ENCODE measurements at regions not wholly inside any gene's neighbourhood (a gene's known extent, or its start where the extent isn't known, plus 50 kb on each side); places are given as distances from the start of the nearest gene placed in this dataset.

DNA sequence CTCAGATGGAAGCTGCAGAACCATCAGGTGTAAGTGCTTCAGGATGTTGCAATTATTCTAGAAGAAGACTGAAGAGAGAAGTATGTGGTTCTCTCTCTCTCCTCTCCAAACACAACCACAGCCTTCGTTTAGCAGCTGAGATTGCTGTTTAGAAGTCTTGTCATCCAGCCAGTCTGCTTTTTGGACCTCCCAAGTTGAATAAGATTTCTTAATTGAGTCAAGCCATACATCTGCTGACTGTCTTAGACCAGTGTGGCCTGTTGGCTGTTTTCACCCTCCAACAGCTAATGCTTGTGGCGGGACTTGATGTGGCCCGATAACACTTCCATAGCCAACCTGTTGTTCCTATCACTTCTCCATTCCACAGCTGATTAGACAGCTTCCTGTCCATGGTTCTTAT, 91.3 kb upstream of the TMEM17 start:
- no peaks in the 10 kb centered on the region for H3K4me1 ChIP-seq (ENCODE audit: low read depth)
- H3K36me3 ChIP-seq, result no peaks in the 10 kb centered on the region
- TF ChIP-seq, protein P1, sequence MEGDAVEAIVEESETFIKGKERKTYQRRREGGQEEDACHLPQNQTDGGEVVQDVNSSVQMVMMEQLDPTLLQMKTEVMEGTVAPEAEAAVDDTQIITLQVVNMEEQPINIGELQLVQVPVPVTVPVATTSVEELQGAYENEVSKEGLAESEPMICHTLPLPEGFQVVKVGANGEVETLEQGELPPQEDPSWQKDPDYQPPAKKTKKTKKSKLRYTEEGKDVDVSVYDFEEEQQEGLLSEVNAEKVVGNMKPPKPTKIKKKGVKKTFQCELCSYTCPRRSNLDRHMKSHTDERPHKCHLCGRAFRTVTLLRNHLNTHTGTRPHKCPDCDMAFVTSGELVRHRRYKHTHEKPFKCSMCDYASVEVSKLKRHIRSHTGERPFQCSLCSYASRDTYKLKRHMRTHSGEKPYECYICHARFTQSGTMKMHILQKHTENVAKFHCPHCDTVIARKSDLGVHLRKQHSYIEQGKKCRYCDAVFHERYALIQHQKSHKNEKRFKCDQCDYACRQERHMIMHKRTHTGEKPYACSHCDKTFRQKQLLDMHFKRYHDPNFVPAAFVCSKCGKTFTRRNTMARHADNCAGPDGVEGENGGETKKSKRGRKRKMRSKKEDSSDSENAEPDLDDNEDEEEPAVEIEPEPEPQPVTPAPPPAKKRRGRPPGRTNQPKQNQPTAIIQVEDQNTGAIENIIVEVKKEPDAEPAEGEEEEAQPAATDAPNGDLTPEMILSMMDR (IDR thresholded peaks at IDR 0.05; ENCODE audit: low read depth, low read length), result no peak
- no peak overlapping the region for H3K4me3 ChIP-seq
- H3K27ac ChIP-seq, result no peak overlapping the region
- DNase-seq (ENCODE audit: low read depth in 1 of 2, low spot score in 1 of 2), result peak in 1 of 2 donors; percentile 67
- no peaks in the 10 kb centered on the region for H3K27me3 ChIP-seq
- H3K9me3 ChIP-seq (ENCODE audit: low read depth), result no peaks in the 10 kb centered on the region

DNA sequence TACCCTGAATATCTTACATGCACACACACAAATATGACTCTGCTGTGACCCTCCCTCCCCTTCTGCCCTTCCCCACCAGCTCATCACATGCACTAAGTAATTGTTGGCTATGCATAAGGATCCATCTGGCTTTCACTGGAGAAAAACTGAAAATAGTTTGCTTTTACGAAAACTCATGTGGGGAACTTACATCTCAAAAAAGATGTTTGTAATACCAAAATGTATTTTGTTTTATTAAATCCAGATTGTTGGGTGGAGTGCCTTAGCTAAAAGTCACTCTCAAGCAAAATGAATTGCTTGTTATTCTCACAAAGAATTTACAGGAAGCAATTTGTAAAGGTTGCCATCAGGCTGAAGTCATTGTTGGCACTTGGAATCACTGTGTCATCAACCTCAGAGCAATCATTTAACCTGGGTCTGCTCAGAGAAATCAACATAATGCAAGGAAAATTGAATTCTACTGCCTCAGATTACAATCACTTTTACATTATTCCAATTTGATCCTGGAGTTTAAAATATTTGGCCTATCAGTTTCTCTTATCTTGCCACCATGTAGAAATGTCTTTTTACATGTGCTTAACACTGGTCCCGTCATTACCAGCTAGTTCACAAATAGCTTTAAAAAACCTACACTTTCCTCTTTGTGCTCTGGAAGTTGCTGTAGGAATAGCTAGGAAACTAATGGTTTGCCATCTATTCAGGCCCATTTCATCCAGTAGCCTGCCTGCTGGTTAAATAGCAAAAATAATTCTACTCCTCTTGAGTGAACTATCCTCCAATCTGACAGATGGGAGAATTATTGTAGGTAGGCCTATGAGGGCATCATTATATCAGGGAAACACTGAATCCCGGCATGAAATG, 90.3 kb upstream of the TMEM17 start:
- H3K4me3 ChIP-seq, result no peak overlapping the region
- TF ChIP-seq, protein P1 (IDR thresholded peaks at IDR 0.05; ENCODE audit: low read depth, low read length), result no peak
- H3K9me3 ChIP-seq (ENCODE audit: low read depth), result no peaks in the 10 kb centered on the region
- H3K4me1 ChIP-seq (ENCODE audit: low read depth), result no peaks in the 10 kb centered on the region
- no peaks in the 10 kb centered on the region for H3K27me3 ChIP-seq
- DNase-seq (ENCODE audit: low read depth in 1 of 2, low spot score in 1 of 2), result no peak
- no peaks in the 10 kb centered on the region for H3K36me3 ChIP-seq
- H3K27ac ChIP-seq, result no peak overlapping the region

DNA sequence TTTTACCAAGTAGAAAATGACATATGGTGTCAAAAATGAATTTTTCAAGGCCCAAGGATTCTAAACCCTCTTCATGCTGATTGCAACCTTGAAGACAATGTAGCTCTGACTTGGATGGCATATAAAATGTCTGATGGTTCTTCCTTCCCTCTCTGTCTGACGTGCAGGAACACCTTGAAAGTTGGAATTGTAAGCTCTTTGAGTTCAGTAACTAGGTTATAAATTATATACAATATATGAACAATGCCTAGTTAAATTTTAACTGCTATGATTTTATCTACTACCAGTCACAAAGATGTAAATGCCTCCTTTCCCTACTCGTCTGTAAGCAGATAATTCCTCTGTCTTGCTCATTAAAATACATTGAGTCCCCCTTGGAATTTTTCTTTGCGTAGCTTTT, 89.5 kb upstream of the TMEM17 start:
- Histone ChIP-seq H3K27me3 (no peaks in the 10 kb centered on the region), H3K4me3 (no peak overlapping the region), H3K4me1 (ENCODE audit: low read depth) (no peaks in the 10 kb centered on the region), H3K36me3 (no peaks in the 10 kb centered on the region), H3K9me3 (ENCODE audit: low read depth) (no peaks in the 10 kb centered on the region), H3K27ac (no peak overlapping the region)
- no peak for DNase-seq (ENCODE audit: low read depth in 1 of 2, low spot score in 1 of 2)
- TF ChIP-seq, protein P1 (IDR thresholded peaks at IDR 0.05; ENCODE audit: low read depth, low read length), result no peak

DNA sequence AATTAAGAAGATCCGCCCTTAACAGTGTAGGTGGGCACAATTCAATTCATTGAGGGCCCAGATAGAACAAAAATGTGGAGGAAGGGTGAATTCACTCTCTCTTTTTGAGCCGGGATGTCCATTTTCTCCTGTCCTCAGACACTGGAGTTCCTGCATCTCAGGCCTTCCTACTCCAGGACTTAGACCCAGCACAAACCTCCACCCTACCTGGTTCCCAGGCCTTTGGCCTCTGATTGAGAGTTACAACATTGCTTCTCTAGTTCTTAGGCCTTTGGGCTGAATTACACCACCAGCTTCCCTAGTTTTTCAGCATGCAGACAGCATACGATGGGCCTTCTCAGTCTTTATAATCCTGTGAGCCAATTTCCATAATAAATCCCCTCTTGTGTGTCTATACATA, 87.8 kb upstream of the TMEM17 start:
- no peaks in the 10 kb centered on the region for H3K27me3 ChIP-seq
- DNase-seq (ENCODE audit: low read depth in 1 of 2, low spot score in 1 of 2), result no peak
- no peaks in the 10 kb centered on the region for H3K36me3 ChIP-seq
- TF ChIP-seq, protein P1 (IDR thresholded peaks at IDR 0.05; ENCODE audit: low read depth, low read length), result no peak
- no peaks in the 10 kb centered on the region for H3K4me1 ChIP-seq (ENCODE audit: low read depth)
- no peak overlapping the region for H3K27ac ChIP-seq
- no peak overlapping the region for H3K4me3 ChIP-seq
- no peaks in the 10 kb centered on the region for H3K9me3 ChIP-seq (ENCODE audit: low read depth)

DNA sequence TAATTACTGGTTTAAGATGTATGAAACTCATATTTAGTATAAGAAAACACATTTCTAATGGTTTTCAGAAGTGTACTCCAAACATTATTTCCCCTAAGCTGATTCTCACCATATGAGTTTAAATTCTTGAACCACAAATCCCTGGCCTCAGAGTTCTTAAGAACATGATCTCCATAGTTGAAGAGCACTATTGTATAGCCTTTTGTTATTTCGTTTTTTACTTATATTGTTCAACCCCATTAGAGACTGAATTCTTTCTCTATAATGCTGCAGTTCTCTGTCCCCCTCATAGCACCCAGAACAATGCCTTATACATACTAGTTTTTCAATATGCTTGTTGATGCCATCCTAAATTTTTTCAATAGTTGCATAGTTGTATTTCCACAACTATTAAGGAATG, 85.5 kb upstream of the TMEM17 start:
- H3K27me3 ChIP-seq, result no peaks in the 10 kb centered on the region
- TF ChIP-seq, protein P1 (IDR thresholded peaks at IDR 0.05; ENCODE audit: low read depth, low read length), result no peak
- no peak for DNase-seq (ENCODE audit: low read depth in 1 of 2, low spot score in 1 of 2)
- H3K4me3 ChIP-seq, result no peak overlapping the region
- H3K4me1 ChIP-seq (ENCODE audit: low read depth), result no peaks in the 10 kb centered on the region
- H3K9me3 ChIP-seq (ENCODE audit: low read depth), result no peaks in the 10 kb centered on the region
- H3K36me3 ChIP-seq, result no peaks in the 10 kb centered on the region
- no peak overlapping the region for H3K27ac ChIP-seq

Data from cardiac muscle cell (in vitro differentiated cells and primary cell).